Tibial nerve (tissue), 3 donors: ENCODE measurements at regions not wholly inside any gene's neighbourhood (a gene's known extent, or its start where the extent isn't known, plus 50 kb on each side); places are given as distances from the start of the nearest gene placed in this dataset.

Experiments used
- POLR2A ChIP-seq, 2 donors: fragments of 450-650 bp; IDR thresholded peaks; one replicate each; pipeline ENCODE4 v1.6.1; 2017; ENCODE audit warnings: antibody characterized with exemption in 2 of 2, mild to moderate bottlenecking in 2 of 2, moderate library complexity in 2 of 2
- TF ChIP-seq, protein P1 (sequence below), 5 experiments: fragments of 200-600 bp in 3 of 5; fragments of 450-650 bp in 2 of 5; sonication (generic) in 3 of 5; IDR thresholded peaks; one replicate each; pipeline ENCODE4 v1.5.1; 2016 to 2019; ENCODE audit warnings: antibody characterized with exemption in 5 of 5, mild to moderate bottlenecking in 3 of 5, moderate library complexity in 2 of 5

GRCh38 chr20:11186301-11187008 is 512.7 kb upstream of the JAG1 start:
- TF ChIP-seq, protein P1, sequence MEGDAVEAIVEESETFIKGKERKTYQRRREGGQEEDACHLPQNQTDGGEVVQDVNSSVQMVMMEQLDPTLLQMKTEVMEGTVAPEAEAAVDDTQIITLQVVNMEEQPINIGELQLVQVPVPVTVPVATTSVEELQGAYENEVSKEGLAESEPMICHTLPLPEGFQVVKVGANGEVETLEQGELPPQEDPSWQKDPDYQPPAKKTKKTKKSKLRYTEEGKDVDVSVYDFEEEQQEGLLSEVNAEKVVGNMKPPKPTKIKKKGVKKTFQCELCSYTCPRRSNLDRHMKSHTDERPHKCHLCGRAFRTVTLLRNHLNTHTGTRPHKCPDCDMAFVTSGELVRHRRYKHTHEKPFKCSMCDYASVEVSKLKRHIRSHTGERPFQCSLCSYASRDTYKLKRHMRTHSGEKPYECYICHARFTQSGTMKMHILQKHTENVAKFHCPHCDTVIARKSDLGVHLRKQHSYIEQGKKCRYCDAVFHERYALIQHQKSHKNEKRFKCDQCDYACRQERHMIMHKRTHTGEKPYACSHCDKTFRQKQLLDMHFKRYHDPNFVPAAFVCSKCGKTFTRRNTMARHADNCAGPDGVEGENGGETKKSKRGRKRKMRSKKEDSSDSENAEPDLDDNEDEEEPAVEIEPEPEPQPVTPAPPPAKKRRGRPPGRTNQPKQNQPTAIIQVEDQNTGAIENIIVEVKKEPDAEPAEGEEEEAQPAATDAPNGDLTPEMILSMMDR (IDR thresholded peaks at IDR 0.05) = no peak
- no peak for TF ChIP-seq POLR2A (IDR thresholded peaks at IDR 0.05)
